HepG2 (cell line): ENCODE measurements at regions not wholly inside any gene's neighbourhood (a gene's known extent, or its start where the extent isn't known, plus 50 kb on each side); places are given as distances from the start of the nearest gene placed in this dataset.

Experiments used
- AKNA ChIP-seq: sonication (generic); formaldehyde crosslinking; IDR thresholded peaks from 2 replicates; pipeline ENCODE4 v1.4.0; 2020; ENCODE audit warnings: missing genetic modification reagents, borderline replicate concordance
- ATF2 ChIP-seq: sonication (generic); formaldehyde crosslinking; IDR thresholded peaks from 2 replicates; pipeline ENCODE4 v1.4.0; 2020; ENCODE audit warnings: missing genetic modification reagents
- HNF4A ChIP-seq: sonication (generic); formaldehyde crosslinking; IDR thresholded peaks from 2 replicates; pipeline ENCODE4 v1.4.0; 2020; ENCODE audit warnings: missing genetic modification reagents
- HNRNPUL1 ChIP-seq: fragments of 200-400 bp; formaldehyde crosslinking; IDR thresholded peaks from 2 replicates; pipeline ENCODE4 v1.6.1; 2017; ENCODE audit warnings: low read depth, mild to moderate bottlenecking, low read length, moderate library complexity
- HOXD1 ChIP-seq: sonication (generic); formaldehyde crosslinking; IDR thresholded peaks from 2 replicates; pipeline ENCODE4 v1.5.0; 2020; ENCODE audit warnings: missing genetic modification reagents
- NR2F6 ChIP-seq, 2 experiments: IDR thresholded peaks; 2 replicates each; pipeline ENCODE4 v1.6.1; 2016; ENCODE audit warnings: antibody characterized with exemption in 1 of 2, mild to moderate bottlenecking in 1 of 2
- PBX2 ChIP-seq: IDR thresholded peaks from 2 replicates; pipeline ENCODE4 v1.6.1; 2016; ENCODE audit warnings: control low read depth
- RBFOX2 ChIP-seq: fragments of 200-400 bp; formaldehyde crosslinking; IDR thresholded peaks from 2 replicates; pipeline ENCODE4 v1.6.1; 2017; ENCODE audit warnings: low read depth, mild to moderate bottlenecking, low read length
- RFX1 ChIP-seq: fragments of 450-650 bp; IDR thresholded peaks from 2 replicates; pipeline ENCODE4 v1.6.1; 2017
- RFXANK ChIP-seq: IDR thresholded peaks from 2 replicates; pipeline ENCODE4 v1.6.1; 2016
- SMARCE1 ChIP-seq: fragments of 450-650 bp; IDR thresholded peaks from 2 replicates; pipeline ENCODE4 v1.6.1; 2017; ENCODE audit warnings: borderline replicate concordance
- SMC3 ChIP-seq: IDR thresholded peaks from 2 replicates; pipeline ENCODE4 v1.6.1; 2011; ENCODE audit warnings: low read length, improper control_type of control experiment
- SUZ12 ChIP-seq: fragments of 150-350 bp; IDR thresholded peaks from 2 replicates; pipeline ENCODE4 v1.6.1; 2014; ENCODE audit warnings: low read depth, low read length
- ZBTB34 ChIP-seq: sonication (generic); formaldehyde crosslinking; IDR thresholded peaks from 2 replicates; pipeline ENCODE4 v1.8.0; 2022; ENCODE audit warnings: mild to moderate bottlenecking, missing genetic modification reagents
- ZFP41 ChIP-seq: sonication (generic); formaldehyde crosslinking; IDR thresholded peaks from 2 replicates; pipeline ENCODE4 v1.4.0; 2020; ENCODE audit warnings: mild to moderate bottlenecking, missing genetic modification reagents, borderline replicate concordance
- ZNF101 ChIP-seq: sonication (generic); formaldehyde crosslinking; IDR thresholded peaks from 2 replicates; pipeline ENCODE4 v1.4.0; 2020; ENCODE audit warnings: mild to moderate bottlenecking, low read depth, missing genetic modification reagents, borderline replicate concordance
- ZNF343 ChIP-seq: sonication (generic); formaldehyde crosslinking; IDR thresholded peaks from 2 replicates; pipeline ENCODE4 v1.4.0; 2020; ENCODE audit warnings: mild to moderate bottlenecking, missing genetic modification reagents
- ZNF644 ChIP-seq: IDR thresholded peaks from 2 replicates; pipeline ENCODE4 v1.6.1; 2016; ENCODE audit warnings: low read depth
- ZNF841 ChIP-seq: sonication (generic); formaldehyde crosslinking; IDR thresholded peaks from 2 replicates; pipeline ENCODE4 v1.8.1; 2023; ENCODE audit warnings: missing genetic modification reagents, borderline replicate concordance
- TF ChIP-seq, protein P1 (sequence below): sonication (generic); formaldehyde crosslinking; IDR thresholded peaks from 2 replicates; pipeline ENCODE4 v1.5.0; 2020; ENCODE audit warnings: missing genetic modification reagents, mild to moderate bottlenecking, borderline replicate concordance

DNA sequence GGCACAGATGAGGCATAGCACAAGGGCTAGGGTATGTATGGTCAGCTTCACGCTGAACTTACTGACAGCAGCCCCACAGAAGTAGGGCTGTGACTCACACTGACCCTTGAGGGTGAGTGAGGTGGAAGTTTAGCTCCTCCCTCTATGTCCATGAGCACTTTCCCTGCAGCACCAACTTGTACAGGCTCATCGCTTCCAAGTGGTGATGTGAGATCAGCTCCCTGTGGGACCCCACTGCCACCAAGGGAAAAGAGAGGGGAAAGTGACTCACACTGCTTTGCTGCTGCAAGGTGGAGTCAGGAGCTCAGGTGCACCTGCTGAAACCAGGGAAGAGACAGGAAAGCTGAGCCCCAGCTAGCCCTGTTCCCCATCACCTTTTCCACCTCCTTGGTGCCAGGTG lies 91.5 kb downstream of the TEX51 start (continued):
- TF ChIP-seq AKNA (CRISPR knock-in tag) (no peak), SMC3 (no peak), HNF4A (no peak), RFX1 (no peak), ATF2 (no peak), ZNF101 (CRISPR knock-in tag) (no peak), ZNF841 (CRISPR knock-in tag) (no peak), SUZ12 (no peak), RBFOX2 (peak; percentile 7; the same call in 1 of the 2 replicates), NR2F6 (IDR thresholded peaks at IDR 0.05) (peak; percentile 16; the same call in 1 of the 2 replicates), NR2F6 (CRISPR knock-in tag; IDR thresholded peaks at IDR 0.05) (no peak), PBX2 (no peak), RFXANK (CRISPR knock-in tag) (0 out of 2 replicates have a peak, but pooled peaks have one; percentile 20), ZBTB34 (CRISPR knock-in tag) (no peak; the same call in 1 of the 2 replicates), ZFP41 (0 out of 2 replicates have a peak, but pooled peaks have one; percentile 34), ZNF644 (CRISPR knock-in tag) (no peak), SMARCE1 (no peak), ZNF343 (no peak), HNRNPUL1 (no peak), HOXD1 (CRISPR knock-in tag) (no peak)
- TF ChIP-seq, protein P1, sequence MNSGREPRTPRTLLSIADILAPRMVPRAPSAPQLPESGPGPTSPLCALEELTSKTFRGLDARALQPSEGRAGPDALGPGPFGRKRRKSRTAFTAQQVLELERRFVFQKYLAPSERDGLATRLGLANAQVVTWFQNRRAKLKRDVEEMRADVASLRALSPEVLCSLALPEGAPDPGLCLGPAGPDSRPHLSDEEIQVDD (CRISPR knock-in tag), result no peak
